Loucy (cell line): ENCODE measurements at regions not wholly inside any gene's neighbourhood (a gene's known extent, or its start where the extent isn't known, plus 50 kb on each side); places are given as distances from the start of the nearest gene placed in this dataset.

Experiments
- CTCF ChIP-seq: fragments of 200-600 bp; sonication (generic); conservative IDR thresholded peaks from 2 replicates; pipeline ENCODE4 v1.5.1; 2014; ENCODE audit warnings: mild to moderate bottlenecking, antibody characterized with exemption, low read length
- EZH2phosphoT487 ChIP-seq: fragments of 200-600 bp; IDR thresholded peaks from 2 replicates; pipeline ENCODE4 v1.6.1; 2018; ENCODE audit warnings: antibody characterized with exemption, mild to moderate bottlenecking, moderate library complexity, borderline replicate concordance

GRCh38 chr16:65200857-65201256 is 79.0 kb upstream of the CDH11 start:
- TF ChIP-seq CTCF (no peak), EZH2phosphoT487 (no peak)
